ENCODE measurements at regions not wholly inside any gene's neighbourhood (a gene's known extent, or its start where the extent isn't known, plus 50 kb on each side); places are given as distances from the start of the nearest gene placed in this dataset.

GRCh38 chr22:49026494-49027367 is 800.9 kb downstream of the BRD1 start:
- DNase-seq = peak; percentile 10

GRCh38 chr22:49025791-49026493 is 801.7 kb downstream of the BRD1 start:
- DNase-seq = no peak

GRCh38 chr22:49024775-49025440 is 802.8 kb downstream of the BRD1 start:
- no peak for DNase-seq

GRCh38 chr22:49023879-49024774 is 803.5 kb downstream of the BRD1 start:
- no peak for DNase-seq

GRCh38 chr22:49023161-49023878 is 804.4 kb downstream of the BRD1 start:
- DNase-seq = no peak

GRCh38 chr22:49022816-49023160 is 804.9 kb downstream of the BRD1 start:
- DNase-seq = no peak

GRCh38 chr22:49021926-49022815 is 805.5 kb downstream of the BRD1 start:
- DNase-seq = no peak

- DNase-seq = no peak
Measured at GRCh38 chr22:49021131-49021925, 806.3 kb downstream of the BRD1 start.

- DNase-seq = no peak
Measured at GRCh38 chr22:49019737-49020713, 807.6 kb downstream of the BRD1 start.

GRCh38 chr22:49018601-49019000 is 809.1 kb downstream of the BRD1 start:
- no peak for DNase-seq

GRCh38 chr22:49017482-49018329 is 810.0 kb downstream of the BRD1 start:
- DNase-seq = no peak

GRCh38 chr22:49016909-49017481 is 810.7 kb downstream of the BRD1 start:
- no peak for DNase-seq

- DNase-seq = no peak
Measured at GRCh38 chr22:49015993-49016908, 811.4 kb downstream of the BRD1 start.

GRCh38 chr22:49015459-49015858 is 812.2 kb downstream of the BRD1 start:
- no peak for DNase-seq

- no peak for DNase-seq
Measured at GRCh38 chr22:49014227-49015201, 813.2 kb downstream of the BRD1 start.
